ENCODE measurements at regions not wholly inside any gene's neighbourhood (a gene's known extent, or its start where the extent isn't known, plus 50 kb on each side); places are given as distances from the start of the nearest gene placed in this dataset.

GRCh38 chr3:73136941-73137340 lies 75.5 kb downstream of the EBLN2 start:
- TF ChIP-seq RAD21 (IDR thresholded peaks at IDR 0.05): no peak
- TF ChIP-seq, protein P1, sequence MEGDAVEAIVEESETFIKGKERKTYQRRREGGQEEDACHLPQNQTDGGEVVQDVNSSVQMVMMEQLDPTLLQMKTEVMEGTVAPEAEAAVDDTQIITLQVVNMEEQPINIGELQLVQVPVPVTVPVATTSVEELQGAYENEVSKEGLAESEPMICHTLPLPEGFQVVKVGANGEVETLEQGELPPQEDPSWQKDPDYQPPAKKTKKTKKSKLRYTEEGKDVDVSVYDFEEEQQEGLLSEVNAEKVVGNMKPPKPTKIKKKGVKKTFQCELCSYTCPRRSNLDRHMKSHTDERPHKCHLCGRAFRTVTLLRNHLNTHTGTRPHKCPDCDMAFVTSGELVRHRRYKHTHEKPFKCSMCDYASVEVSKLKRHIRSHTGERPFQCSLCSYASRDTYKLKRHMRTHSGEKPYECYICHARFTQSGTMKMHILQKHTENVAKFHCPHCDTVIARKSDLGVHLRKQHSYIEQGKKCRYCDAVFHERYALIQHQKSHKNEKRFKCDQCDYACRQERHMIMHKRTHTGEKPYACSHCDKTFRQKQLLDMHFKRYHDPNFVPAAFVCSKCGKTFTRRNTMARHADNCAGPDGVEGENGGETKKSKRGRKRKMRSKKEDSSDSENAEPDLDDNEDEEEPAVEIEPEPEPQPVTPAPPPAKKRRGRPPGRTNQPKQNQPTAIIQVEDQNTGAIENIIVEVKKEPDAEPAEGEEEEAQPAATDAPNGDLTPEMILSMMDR (IDR thresholded peaks at IDR 0.05; ENCODE audit: low read depth, low read length, missing input control): no peak
- no peak for TF ChIP-seq ATF3 (IDR thresholded peaks at IDR 0.05)
- no peak for TF ChIP-seq YY1 (IDR thresholded peaks at IDR 0.05)
- no peak for TF ChIP-seq MAX (IDR thresholded peaks at IDR 0.05)
- no peak for TF ChIP-seq FOXA1 (IDR thresholded peaks at IDR 0.05)
- TF ChIP-seq, protein P2, sequence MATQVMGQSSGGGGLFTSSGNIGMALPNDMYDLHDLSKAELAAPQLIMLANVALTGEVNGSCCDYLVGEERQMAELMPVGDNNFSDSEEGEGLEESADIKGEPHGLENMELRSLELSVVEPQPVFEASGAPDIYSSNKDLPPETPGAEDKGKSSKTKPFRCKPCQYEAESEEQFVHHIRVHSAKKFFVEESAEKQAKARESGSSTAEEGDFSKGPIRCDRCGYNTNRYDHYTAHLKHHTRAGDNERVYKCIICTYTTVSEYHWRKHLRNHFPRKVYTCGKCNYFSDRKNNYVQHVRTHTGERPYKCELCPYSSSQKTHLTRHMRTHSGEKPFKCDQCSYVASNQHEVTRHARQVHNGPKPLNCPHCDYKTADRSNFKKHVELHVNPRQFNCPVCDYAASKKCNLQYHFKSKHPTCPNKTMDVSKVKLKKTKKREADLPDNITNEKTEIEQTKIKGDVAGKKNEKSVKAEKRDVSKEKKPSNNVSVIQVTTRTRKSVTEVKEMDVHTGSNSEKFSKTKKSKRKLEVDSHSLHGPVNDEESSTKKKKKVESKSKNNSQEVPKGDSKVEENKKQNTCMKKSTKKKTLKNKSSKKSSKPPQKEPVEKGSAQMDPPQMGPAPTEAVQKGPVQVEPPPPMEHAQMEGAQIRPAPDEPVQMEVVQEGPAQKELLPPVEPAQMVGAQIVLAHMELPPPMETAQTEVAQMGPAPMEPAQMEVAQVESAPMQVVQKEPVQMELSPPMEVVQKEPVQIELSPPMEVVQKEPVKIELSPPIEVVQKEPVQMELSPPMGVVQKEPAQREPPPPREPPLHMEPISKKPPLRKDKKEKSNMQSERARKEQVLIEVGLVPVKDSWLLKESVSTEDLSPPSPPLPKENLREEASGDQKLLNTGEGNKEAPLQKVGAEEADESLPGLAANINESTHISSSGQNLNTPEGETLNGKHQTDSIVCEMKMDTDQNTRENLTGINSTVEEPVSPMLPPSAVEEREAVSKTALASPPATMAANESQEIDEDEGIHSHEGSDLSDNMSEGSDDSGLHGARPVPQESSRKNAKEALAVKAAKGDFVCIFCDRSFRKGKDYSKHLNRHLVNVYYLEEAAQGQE (IDR thresholded peaks at IDR 0.05): no peak
- no peak for TF ChIP-seq HNF4G (IDR thresholded peaks at IDR 0.05)
- TF ChIP-seq RXRA (IDR thresholded peaks at IDR 0.05): no peak
- no peak for TF ChIP-seq ZBTB33 (IDR thresholded peaks at IDR 0.05)
- no peak for TF ChIP-seq JUND (IDR thresholded peaks at IDR 0.05)
- TF ChIP-seq EGR1 (IDR thresholded peaks at IDR 0.05; ENCODE audit: low read depth in 2 of 2): no peak
- TF ChIP-seq HNF4A (conservative IDR thresholded peaks at IDR 0.05): no peak

All from liver (tissue), 3 donors.